IPS-15b (cell line): ENCODE measurements at regions not wholly inside any gene's neighbourhood (a gene's known extent, or its start where the extent isn't known, plus 50 kb on each side); places are given as distances from the start of the nearest gene placed in this dataset.

Source experiments
- H3K27me3 ChIP-seq: one replicate; pipeline ENCODE4 v1.6.1; 2013; ENCODE audit warnings: low read length; ENCODE audit not compliant: control insufficient read depth, insufficient read depth
- H3K36me3 ChIP-seq: one replicate; pipeline ENCODE4 v1.6.1; 2013; ENCODE audit warnings: low read length; ENCODE audit not compliant: control insufficient read depth, insufficient read depth
- H3K4me1 ChIP-seq: one replicate; pipeline ENCODE4 v1.6.1; 2013; ENCODE audit warnings: mild to moderate bottlenecking, low read length; ENCODE audit not compliant: control insufficient read depth, insufficient read depth
- H3K4me3 ChIP-seq: one replicate; pipeline ENCODE4 v1.5.1; 2013; ENCODE audit warnings: low read depth, low read length
- H3K9ac ChIP-seq: one replicate; pipeline ENCODE4 v1.6.1; 2013; ENCODE audit warnings: low read depth, mild to moderate bottlenecking, low read length
- H3K9me3 ChIP-seq: one replicate; pipeline ENCODE4 v1.6.1; 2013; ENCODE audit warnings: mild to moderate bottlenecking, low read length; ENCODE audit not compliant: control insufficient read depth, insufficient read depth

DNA sequence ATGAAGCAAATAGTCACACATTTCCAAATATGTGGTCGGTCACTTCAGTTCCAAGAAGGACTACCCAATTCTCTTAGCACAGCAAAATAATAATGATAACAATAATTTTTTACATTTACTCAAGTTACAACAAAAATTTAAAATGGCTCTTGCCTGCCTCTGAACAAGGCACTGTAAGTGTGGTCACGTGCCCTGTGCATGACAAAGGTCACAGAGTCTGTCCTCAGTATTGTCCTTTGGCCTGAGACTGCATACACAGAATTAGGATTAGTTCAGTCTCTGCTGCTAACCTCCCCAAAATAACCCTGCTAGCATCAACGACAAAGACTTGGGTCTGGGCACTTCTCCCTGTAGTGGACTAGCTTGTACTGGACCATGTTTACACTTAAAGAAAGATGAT is 297.1 kb upstream of the DUSP10 start:
- no peaks in the 10 kb centered on the region for H3K36me3 ChIP-seq
- no peaks in the 10 kb centered on the region for H3K27me3 ChIP-seq
- H3K9ac ChIP-seq, result no peak overlapping the region

DNA sequence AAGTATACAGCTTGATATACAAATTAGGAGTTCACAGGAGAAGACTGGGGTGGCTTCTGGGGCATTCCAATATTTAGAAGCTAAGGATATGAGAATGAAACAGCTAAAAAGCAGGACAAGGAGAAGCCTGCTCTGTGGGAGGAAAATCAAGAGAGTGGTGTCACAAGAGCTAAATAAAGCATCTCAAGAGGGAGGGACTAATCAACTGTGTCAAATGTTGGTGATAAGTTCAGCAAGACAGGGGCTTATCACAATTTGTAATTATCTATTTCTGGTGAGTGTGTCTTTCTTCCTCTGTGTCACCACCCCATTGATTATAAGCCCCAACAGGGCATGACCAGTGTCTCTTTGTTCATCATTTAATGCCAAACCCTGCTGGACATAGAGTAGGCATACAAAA is 295.8 kb upstream of the DUSP10 start:
- Histone ChIP-seq H3K9me3 (no peaks in the 10 kb centered on the region), H3K4me3 (no peak overlapping the region), H3K27me3 (no peaks in the 10 kb centered on the region), H3K36me3 (no peaks in the 10 kb centered on the region), H3K4me1 (no peaks in the 10 kb centered on the region), H3K9ac (no peak overlapping the region)

More for the DNA sequence above, 297.1 kb upstream of the DUSP10 start:
- Histone ChIP-seq H3K4me3 (no peak overlapping the region), H3K4me1 (no peaks in the 10 kb centered on the region), H3K9me3 (no peaks in the 10 kb centered on the region)

DNA sequence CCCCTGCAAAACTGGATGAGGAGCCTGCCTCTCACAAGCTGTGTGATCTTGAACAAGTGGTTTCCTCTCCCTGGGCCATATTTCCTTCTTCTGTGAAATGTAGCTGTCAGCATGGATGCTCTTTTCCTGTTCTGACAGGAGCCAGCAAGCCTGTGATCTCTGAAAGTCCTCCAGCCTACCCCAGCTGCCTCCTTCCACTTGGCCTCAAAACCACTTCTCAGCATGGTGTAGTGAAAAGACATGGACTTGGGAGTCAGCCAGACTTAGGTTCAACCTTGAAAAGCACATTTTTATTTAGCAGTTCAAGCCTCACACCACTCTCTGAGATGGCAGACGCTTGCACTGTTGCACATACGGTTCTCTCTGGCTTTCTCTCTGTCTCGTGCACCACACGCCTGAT is 292.9 kb upstream of the DUSP10 start:
- Histone ChIP-seq H3K27me3 (no peaks in the 10 kb centered on the region), H3K4me1 (no peaks in the 10 kb centered on the region), H3K4me3 (no peak overlapping the region), H3K9ac (no peak overlapping the region), H3K9me3 (no peaks in the 10 kb centered on the region), H3K36me3 (no peaks in the 10 kb centered on the region)

DNA sequence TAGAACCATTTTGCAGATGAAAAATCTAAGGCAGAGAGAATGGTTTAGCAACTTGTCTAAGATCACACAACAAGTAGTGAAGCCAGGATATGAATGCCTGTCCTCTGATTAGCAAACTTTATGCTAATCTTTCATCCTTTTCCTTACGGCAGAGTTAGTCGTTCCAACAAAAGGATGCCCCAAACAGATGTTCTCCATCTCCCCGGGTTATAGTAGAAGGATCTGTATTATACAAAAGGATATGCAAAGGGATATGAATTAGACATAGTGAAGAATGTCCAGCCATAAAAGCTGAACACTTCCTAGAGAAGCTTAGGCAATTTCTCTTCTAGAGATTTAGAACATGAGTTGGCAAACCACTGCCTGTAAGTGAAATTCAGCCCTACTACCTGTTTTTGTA is 291.6 kb upstream of the DUSP10 start:
- H3K36me3 ChIP-seq, result no peaks in the 10 kb centered on the region
- no peaks in the 10 kb centered on the region for H3K9me3 ChIP-seq
- H3K4me3 ChIP-seq, result no peak overlapping the region
- H3K4me1 ChIP-seq, result no peaks in the 10 kb centered on the region
- H3K27me3 ChIP-seq, result no peaks in the 10 kb centered on the region
- no peak overlapping the region for H3K9ac ChIP-seq

DNA sequence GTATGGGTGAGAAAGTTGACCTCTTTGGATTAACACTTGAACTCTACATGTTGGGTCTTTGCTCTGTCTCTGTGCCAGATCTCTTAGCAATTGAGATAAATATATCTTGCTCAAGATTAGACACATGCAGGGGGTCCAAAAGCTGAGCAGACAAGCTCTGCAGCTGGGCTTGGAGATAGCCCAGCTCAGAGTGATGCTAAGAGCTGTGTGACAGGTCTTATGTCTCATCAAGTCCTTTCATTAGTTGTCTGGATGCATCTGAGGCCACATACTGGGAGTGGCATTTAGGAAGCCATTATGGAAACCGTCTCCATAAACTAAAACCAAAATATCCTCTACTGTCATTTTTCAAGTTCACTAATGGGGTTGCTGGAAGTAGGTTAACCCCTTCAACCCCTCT is 289.4 kb upstream of the DUSP10 start:
- no peaks in the 10 kb centered on the region for H3K36me3 ChIP-seq
- no peak overlapping the region for H3K4me3 ChIP-seq
- no peaks in the 10 kb centered on the region for H3K4me1 ChIP-seq
- no peaks in the 10 kb centered on the region for H3K27me3 ChIP-seq
- H3K9me3 ChIP-seq, result no peaks in the 10 kb centered on the region
- no peak overlapping the region for H3K9ac ChIP-seq

DNA sequence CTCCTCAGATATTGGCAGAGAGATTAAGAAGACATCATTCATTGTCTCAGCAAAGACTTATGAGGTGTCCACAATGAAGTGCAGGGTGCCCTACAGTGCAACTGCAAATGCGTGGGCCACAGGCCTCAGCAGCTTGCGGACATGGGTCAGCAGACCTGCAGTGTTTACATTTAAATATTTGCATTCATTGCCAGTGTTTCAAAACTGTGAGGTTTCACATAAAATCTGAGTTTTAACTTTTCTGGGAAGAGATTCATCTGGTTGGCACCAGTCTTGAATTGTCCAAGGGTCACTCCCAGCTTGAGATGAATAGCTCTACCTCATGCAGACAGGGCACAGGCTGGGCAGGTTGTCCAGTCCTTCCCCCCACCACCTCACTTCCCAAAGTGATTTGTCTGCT is 286.8 kb upstream of the DUSP10 start:
- Histone ChIP-seq H3K4me3 (no peak overlapping the region), H3K4me1 (no peaks in the 10 kb centered on the region), H3K36me3 (no peaks in the 10 kb centered on the region), H3K9ac (no peak overlapping the region), H3K9me3 (no peaks in the 10 kb centered on the region), H3K27me3 (no peaks in the 10 kb centered on the region)

DNA sequence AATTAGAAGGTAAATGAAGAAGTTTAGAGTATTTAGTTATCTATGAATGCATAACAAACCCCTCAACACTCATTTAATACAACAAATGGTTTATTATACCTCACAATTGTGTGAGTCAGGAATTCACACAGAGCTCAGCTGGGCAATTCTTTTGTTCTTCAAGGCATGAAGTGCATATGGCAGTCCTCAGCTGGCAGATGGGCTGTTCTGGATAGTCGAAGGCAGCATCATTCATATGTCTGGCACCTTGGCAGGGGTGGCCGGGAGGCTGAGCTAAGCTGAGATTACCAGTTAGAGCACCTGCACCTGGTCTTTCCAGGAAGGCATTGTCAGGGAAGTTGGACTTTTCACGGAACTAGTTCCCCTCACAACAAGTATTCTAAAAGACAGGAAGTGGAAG is 286.2 kb upstream of the DUSP10 start:
- H3K27me3 ChIP-seq, result no peaks in the 10 kb centered on the region

DNA sequence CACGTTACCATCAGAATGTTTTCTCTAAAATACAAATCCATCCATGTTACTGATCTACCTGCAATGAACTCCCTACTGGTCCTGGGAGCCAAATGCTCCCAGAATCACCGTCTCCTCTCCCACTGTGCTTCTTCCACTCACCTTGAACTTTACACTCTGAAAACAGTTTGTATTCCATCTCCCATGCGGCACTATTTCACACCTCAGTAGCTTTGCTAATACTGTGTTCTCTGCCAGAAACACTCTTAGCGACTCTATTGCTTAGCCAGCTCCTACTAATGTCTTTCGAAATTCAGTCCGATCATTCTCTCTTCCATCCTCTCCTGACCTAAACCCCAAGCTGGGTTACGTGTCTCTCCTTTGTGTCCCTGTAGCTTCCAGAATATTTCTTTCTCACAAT is 284.4 kb upstream of the DUSP10 start:
- H3K27me3 ChIP-seq, result no peaks in the 10 kb centered on the region
- no peaks in the 10 kb centered on the region for H3K9me3 ChIP-seq
- H3K4me3 ChIP-seq, result no peak overlapping the region
- no peaks in the 10 kb centered on the region for H3K4me1 ChIP-seq
- H3K36me3 ChIP-seq, result no peaks in the 10 kb centered on the region
- no peak overlapping the region for H3K9ac ChIP-seq

More for the DNA sequence above, 286.2 kb upstream of the DUSP10 start:
- Histone ChIP-seq H3K4me3 (no peak overlapping the region), H3K36me3 (no peaks in the 10 kb centered on the region), H3K9me3 (no peaks in the 10 kb centered on the region), H3K4me1 (no peaks in the 10 kb centered on the region), H3K9ac (no peak overlapping the region)

DNA sequence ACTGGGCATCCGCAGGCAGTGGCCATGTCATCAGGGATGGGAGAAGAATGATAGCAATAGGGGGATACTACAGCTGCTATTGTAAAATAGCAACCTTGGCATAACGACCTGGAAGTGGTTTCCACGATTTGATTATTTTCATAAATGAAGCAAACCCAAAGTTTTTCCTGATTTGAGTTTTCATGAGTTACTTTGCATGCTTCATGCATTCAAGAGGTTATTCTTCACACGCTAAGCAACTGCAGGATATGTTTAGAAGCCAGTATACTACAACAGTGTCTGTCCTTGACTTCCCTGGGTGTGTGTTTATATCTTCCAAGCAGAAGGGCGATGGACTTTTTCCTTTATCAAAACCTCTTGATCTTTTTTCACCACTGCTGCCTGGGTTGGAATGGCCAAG is 281.1 kb upstream of the DUSP10 start:
- H3K27me3 ChIP-seq, result no peaks in the 10 kb centered on the region
- no peak overlapping the region for H3K9ac ChIP-seq
- H3K36me3 ChIP-seq, result no peaks in the 10 kb centered on the region
- no peaks in the 10 kb centered on the region for H3K4me1 ChIP-seq
- H3K9me3 ChIP-seq, result no peaks in the 10 kb centered on the region
- no peak overlapping the region for H3K4me3 ChIP-seq

DNA sequence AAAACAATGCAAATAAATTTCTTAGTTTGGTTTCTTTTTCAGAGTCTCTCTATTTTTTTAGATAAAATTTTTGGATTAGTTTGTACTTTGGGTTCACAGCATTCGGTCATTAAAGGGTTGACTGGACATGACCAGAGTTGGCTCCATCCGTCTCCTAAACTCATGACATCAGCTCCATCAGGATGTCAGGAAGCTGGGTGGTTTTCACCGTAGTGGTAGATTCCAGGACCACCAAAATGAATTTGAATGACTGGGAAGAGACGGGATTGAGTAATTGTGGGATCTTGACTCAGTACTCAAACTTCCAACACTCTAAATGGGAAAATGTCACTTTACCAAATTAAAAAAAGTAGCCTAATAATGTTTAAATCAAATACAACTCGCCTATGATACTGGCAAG is 279.2 kb upstream of the DUSP10 start:
- H3K9ac ChIP-seq, result no peak overlapping the region
- no peaks in the 10 kb centered on the region for H3K36me3 ChIP-seq
- no peaks in the 10 kb centered on the region for H3K9me3 ChIP-seq
- no peaks in the 10 kb centered on the region for H3K4me1 ChIP-seq
- H3K4me3 ChIP-seq, result no peak overlapping the region
- no peaks in the 10 kb centered on the region for H3K27me3 ChIP-seq

DNA sequence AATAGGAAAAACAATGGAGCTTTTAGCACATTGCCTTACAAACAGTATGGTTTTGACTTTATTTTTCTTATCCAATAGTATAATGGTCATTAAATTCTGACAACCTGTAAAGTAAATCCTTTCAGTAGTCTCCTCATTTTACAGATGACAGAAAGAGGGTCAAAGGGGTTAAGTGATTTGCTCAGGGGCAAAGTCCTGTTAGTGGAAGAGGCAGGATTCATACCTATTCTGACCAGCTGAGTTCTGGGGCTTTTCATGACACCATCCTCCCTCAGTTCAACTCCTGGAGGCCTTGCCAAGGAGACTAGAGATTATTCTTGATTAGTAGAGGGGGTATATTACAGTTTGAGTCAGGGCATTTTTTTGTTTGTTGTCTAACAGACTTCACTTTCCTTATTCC is 278.7 kb upstream of the DUSP10 start:
- Histone ChIP-seq H3K4me1 (no peaks in the 10 kb centered on the region), H3K36me3 (no peaks in the 10 kb centered on the region), H3K9me3 (no peaks in the 10 kb centered on the region), H3K4me3 (no peak overlapping the region), H3K9ac (no peak overlapping the region), H3K27me3 (no peaks in the 10 kb centered on the region)

DNA sequence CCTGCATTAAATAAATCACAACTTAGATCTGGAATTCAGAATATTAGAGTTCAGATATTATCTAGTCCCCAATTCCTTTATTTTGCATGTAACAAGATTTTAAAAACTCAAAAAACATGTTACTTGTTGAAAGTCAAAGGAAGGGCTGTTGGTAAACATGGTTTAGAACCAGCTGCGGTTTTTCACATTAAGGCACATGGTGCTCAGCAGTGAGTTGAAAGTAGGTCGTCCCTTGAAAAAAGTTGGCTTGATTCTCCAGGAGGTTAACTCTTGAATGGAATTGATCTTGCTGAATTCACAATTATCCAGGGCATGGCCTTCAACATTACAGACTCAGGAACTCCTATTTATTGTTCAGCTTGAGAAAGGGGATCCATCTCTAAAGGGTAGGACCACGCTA is 277.1 kb upstream of the DUSP10 start:
- Histone ChIP-seq H3K9ac (no peak overlapping the region), H3K4me1 (no peaks in the 10 kb centered on the region), H3K27me3 (no peaks in the 10 kb centered on the region), H3K4me3 (no peak overlapping the region), H3K36me3 (no peaks in the 10 kb centered on the region), H3K9me3 (no peaks in the 10 kb centered on the region)

DNA sequence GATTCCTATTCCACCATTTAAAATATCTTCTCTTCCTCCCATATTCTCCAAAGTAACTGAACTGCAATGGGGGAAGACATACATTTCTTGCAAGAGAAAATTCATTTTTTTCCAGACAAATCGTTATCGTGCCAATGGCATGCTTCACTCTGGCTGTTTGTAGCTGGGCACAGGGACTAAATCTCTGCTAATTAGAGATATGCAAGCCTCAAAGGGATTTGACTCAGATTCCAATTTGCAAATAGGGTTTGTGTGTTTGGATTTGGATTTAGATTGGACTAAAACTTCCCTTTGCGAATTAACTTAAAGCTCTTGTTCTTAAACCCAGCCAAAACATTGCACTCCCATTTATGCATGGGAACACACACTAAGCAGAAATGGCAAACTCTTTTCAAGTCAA is 276.2 kb upstream of the DUSP10 start:
- Histone ChIP-seq H3K36me3 (no peaks in the 10 kb centered on the region), H3K9me3 (no peaks in the 10 kb centered on the region), H3K4me3 (no peak overlapping the region), H3K4me1 (no peaks in the 10 kb centered on the region), H3K27me3 (no peaks in the 10 kb centered on the region), H3K9ac (no peak overlapping the region)
